Umbilical cord (tissue), 1 donor: ENCODE measurements at regions not wholly inside any gene's neighbourhood (a gene's known extent, or its start where the extent isn't known, plus 50 kb on each side); places are given as distances from the start of the nearest gene placed in this dataset.
"Not testable (repeated sequence)": the region's sequence is repeated elsewhere in the genome, so short reads cannot be mapped to it uniquely, and the experiment has no call there.

Source experiments
- DNase-seq: peaks from one replicate; pipeline ENCODE4 v3.0.0-alpha.2; 2015; ENCODE audit warnings: low spot score

DNA sequence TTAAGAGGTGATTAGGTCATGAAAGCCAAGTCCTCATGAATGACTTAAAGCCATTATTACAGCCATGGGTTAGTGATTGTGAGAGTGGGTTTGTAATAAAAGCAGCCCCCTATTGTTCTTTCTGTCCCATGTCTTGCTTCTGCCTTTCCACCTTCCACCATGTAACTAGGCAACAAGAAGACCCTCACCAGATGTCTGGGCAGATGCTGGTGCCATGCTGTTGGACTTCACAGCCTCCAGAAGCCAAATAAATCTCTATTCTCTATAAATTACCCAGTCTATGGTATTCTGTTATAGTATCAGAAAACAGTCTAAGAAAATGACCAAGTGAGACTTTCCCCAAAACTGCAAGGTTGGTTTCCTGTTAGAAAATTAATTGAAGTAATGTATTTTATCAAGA, 460.3 kb upstream of the ADARB2 start:
- DNase-seq: no peak

DNA sequence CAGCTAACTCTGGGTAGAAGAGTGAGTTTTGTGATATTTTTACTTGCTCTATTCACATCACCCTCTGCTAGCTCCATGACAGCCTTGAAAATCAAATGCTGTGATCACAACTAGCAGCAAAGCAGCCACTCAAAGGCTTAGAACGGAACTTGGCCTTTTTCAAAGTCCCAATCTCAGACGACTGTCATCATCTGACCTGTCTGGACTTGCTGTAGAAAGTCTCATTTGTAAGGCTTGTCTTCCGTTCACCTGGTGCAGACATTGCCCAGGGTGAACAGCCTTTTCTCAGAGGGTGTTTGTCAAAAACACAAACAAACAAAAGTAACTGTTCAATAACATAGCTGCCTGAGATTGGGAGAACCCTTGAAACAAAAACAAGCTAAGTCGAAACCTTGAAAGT, 458.9 kb upstream of the ADARB2 start:
- peak; percentile 10 for DNase-seq

DNA sequence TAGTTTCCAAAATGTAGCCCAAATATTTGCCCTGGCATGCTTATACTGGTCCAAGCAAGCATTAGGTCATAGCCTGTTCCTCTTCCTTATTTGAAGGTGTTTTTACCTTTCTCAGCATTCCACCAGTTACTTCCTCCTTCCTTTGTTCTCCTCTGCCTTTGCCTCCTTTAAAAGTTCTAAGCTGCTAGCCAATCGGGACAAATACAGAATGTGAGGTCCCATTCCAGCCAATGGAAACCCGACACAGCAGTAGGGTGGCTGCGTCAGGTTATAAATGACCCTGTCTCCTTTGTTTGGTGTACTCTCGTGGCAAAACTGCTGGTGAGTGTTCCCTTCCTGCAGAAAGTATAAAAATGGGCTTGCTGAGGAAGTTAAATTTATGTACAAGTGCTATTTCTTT, 452.0 kb upstream of the ADARB2 start:
- not testable (repeated sequence) for DNase-seq

DNA sequence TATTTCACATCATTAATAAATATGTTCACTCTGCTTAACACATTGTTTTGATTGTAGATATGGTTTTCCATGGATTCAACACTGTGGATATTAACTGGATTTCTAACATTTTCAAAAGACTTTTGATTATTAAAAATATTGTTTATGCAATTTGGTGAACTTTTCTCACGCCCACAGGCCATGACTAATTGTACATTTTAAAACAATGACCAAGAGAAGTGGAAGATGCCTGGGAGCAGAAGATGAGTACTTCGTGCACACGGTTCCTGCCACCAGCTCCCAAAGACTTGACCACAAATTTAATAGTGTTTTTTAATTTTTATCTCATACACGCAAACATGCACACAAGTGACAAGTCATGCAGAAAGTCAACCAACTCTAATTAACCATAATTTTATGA, 451.0 kb upstream of the ADARB2 start:
- DNase-seq: no peak

DNA sequence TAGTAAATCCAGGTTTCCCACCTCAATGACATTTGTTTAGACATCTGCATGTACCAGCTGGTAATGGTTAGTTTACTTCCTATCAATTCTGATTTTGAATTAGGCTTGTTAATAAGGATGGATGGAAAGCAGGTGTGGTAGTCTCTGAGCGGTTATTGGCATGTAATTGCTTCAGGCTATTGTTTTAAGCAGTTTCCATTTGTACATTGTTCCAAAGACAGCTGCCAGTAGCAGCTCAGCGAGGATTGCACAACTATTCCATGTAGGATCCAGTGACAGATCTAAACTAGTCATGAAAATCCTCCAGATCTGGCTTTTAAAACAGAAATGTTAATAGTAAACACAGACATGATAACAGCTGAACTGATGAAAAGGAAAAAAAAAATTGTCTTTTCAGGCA, 436.0 kb upstream of the ADARB2 start:
- DNase-seq: peak; percentile 19

DNA sequence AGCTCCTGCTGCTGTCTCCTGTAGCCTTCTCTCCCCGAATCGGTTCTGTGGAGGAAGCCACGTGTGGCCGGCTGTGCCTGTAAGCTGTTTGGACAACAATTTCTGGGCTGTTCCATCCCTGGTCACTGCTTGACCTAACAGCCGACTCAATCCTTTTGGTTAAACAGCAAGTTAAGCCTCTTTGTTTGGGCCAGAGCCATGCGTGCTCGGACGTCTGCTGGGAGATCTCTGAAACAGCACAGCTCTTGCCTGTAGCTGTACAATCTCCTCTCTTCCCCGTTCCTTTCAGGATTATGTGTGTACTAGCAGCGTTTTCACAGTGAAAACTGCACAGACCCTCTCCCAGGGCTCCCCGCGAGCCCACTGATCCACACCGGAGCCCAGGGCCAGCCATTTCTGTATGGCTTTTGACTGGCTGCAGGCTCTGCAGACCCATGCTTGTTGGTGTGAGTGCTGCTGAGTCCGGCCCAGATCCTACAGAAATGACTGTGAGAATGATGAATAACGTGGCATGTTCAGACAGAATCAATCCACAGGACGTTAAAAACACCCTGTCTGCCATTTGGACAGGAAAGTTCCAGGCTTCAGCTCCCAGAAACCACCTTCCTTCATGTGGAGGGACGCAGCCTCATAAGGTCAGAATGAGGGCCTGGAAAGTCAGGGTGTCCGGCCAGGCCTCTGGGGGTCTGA, 428.6 kb upstream of the ADARB2 start:
- peak; percentile 51 for DNase-seq

- no peak for DNase-seq
Measured at GRCh38 chr10:2150288-2150687, 413.0 kb upstream of the ADARB2 start.

DNA sequence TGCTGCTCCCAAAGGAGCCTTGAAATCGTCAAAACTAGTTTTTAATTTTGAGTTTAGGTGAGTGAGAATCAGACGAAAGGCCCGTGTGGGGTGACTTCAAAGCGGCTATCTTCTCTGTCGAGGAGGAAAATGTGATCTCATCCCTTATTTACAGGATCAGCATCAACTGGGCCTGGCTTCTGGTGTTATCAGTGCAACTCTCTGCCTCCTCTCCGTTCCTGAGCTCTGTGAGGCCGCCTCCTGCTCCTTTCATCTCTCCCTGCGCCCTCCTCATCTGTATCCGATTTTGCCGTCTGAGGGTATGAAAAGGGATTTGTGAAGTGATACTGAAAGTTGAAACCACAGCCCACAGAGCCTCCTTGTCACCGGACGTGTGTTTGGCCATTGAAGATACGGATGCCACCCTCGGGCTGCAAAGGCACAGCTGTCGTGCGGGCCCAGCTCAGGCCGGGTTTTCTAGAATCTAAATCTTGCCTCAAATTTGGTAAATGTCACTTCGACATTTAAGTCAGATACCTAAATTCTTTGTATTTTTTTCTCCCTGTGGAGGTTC, 408.7 kb upstream of the ADARB2 start:
- peak; percentile 55 for DNase-seq

DNA sequence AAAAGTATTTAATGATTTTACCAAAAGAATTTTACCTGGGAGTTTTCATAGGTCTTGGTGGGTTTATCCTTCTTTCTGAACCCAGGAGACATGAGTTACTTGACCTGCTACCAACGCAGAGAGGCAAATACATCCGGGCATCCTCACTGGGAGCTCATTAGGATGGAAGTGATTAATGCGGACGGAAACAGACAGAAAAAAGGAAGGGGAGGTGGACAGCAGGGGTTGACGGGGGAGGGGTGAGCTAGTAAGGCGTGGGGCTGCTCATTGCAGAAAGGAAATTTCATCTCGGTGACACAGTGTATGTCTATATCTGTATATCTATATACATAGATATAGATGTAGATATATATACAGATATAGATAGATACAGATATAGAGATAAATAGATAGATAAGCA, 408.2 kb upstream of the ADARB2 start:
- no peak for DNase-seq

- DNase-seq: no peak
Measured at GRCh38 chr10:2144584-2144983, 407.3 kb upstream of the ADARB2 start.

- DNase-seq: no peak
Measured at GRCh38 chr10:2143213-2143835, 406.0 kb upstream of the ADARB2 start.

DNA sequence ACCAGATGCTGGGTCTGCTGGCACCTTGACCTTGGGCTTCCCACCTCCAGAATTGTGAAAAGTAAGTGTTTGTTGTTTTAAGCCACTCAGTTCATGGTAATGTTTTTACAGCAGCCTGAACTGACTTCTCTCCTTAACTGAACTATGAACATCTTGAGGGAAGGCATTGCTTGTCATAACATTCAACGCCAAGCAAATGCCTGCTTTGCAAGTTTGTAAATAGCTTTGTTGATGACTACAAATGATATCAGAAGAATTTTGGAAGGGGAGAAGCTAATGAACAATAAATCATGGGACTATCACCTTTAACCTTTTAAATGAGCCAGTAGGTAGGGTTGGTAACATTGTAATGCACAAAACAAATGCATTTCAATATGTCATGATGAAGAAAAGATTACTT, 402.4 kb upstream of the ADARB2 start:
- no peak for DNase-seq

DNA sequence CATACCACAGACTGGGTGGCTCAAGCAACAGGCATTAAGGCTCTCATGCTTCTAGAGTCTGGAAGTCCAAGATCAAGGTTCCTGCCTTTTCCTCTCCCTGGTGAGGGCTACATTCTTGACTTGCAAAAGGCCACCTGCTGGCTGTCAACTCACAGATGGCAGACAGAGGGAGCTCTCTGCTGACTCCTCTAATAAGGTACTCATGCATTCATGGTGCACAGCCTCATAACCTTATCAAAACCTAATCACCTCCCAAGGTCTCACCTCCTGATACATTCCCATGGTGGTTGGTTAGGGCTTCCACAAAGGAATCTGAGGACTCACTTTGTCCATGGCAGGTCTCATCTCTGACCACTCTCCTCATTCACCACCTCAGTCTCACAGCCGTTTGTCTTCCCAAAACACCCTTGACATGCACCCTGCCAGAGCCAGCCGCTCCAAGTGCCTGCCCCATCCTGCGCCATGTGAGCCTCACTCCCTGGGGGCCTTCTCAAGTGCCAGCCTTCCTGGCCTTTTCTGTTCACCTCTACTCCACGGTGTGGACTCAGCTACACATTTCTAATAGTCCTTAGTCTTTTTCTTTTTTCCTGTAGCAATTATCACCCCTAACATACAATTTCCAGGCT, 400.3 kb upstream of the ADARB2 start:
- DNase-seq: peak; percentile 6

DNA sequence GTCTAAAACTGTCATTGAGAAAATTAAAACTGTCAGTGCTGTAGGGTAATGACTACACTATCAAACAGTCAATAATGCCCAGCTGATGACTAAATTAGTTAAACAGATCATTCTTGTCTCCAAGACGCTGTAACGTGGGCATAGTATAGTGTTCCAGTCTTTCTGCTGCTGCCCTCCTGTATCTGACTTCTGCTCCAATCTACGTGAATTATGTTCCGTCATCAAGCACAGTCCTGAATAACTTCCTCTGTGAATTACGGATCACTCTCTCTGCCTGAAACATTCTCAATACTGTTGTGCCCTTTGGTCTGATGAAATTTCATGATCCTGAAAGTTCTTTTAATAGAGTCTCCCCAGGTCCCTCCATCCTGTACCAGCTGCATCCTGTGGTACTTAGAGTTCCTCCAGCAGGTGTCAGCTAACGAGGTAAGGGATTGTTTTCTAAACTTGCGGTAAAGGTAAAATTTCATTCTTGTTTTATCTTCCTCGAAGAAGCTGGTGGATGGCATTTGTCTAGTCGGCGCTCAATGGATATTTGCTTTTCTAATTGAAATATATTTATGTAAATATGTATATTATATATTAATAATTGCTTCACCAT, 393.5 kb upstream of the ADARB2 start:
- no peak for DNase-seq

DNA sequence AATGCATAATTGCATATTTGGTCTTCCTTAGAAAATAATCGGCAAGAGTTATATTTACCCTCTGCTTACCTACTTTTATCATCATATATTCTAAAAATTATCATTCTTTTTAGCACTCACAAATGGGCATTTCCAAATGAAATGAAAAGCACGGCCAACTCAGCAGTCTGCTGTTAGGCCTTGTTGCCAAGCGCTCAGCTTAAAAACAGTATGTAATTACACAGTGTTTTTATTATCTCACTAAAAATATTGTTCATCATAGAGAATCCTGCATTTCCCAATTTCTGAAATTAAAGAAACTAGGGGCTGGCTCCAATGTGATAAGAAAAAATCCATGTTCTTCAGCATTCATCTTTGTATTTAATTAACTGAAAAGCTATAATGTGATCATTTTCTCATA, 391.7 kb upstream of the ADARB2 start:
- no peak for DNase-seq

GRCh38 chr10:2124135-2124534, 386.8 kb upstream of the ADARB2 start:
- no peak for DNase-seq

GRCh38 chr10:2122431-2123124, 385.3 kb upstream of the ADARB2 start:
- DNase-seq: no peak

DNA sequence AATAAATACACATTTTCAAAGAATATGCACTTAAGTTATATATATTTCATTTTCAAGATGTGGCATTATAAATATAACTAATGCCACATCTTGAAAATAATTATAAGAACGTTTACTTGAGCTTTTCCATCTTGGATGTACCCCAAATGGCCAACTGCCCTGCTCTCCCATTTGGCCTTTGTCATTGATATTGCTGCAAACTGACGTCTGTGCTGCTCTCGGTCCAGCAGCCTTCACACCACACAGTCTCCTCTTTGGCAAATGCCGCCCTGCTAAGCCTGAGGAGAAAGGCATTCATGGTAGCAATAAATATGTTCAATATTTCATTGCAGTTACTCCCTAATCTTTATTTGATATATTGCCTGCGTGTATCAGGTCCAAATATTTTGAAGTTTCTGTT, 384.6 kb upstream of the ADARB2 start:
- no peak for DNase-seq

DNA sequence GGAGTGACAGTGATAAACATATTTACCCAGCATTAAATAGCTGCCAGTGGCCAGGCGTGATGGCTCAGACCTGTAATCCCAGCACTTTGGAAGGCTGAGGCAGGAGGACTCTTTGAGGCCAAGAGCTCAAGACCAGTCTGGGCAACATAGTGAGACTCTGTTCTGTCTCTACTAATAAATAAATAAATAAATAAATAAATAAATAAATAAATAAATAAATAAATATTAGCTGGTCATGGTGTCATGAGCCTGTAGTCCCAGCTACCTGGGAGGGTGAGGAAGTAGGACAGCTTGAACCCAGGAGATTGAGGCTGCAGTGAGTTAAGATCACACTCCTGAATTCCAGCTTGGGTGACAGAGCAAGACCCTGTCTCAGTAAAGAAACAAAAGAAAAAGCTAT, 384.0 kb upstream of the ADARB2 start:
- DNase-seq: no peak

- DNase-seq: no peak
Measured at GRCh38 chr10:2120746-2121145, 383.4 kb upstream of the ADARB2 start.

- DNase-seq: peak; percentile 12
Measured at GRCh38 chr10:2119316-2119715, 382.0 kb upstream of the ADARB2 start.

DNA sequence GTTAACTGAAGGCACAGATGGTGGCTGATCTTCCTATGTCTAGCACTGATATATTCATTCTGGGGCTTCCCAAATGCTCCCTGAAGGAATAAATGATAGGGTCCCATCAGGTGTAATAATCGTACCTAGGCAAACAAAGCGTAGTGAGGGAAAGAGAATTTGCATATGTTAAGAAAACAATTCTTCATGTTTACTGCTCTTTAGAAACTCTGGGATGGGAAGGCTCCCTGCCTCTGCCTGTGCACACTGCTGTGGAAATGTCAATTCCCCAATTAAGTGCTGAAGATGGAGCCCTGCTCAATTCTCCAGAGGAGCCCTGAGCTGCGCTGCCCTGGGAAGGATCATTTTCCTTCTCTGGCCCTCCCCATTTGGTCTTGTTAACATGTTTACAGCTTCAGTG, 380.9 kb upstream of the ADARB2 start:
- DNase-seq: no peak
